ENCODE measurements at regions not wholly inside any gene's neighbourhood (a gene's known extent, or its start where the extent isn't known, plus 50 kb on each side); places are given as distances from the start of the nearest gene placed in this dataset.

DNA sequence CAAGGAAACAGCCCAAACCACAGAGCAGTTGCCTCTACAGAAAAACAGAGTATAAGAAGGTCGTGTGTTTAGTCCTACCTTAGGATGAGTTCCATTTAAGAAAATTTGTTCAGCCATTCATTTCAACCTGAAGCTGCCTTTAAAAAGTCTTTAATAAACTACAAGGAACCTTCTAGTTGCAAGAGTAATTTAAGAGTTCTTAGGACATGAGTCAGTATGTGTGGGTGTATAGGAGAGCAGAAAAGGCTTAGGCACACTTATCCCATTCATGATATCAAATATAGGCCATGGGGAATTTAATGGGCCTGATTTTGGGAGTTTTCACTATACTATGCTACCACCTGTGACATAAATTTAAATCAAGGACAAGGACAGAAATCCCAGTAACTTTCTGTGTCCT lies 496.8 kb downstream of the TFEC start:
- TF ChIP-seq EZH2 (IDR thresholded peaks at IDR 0.05; ENCODE audit: insufficient read depth, poor library complexity, severe bottlenecking) (no peak), EZH2phosphoT487 (IDR thresholded peaks at IDR 0.05; ENCODE audit: insufficient read depth, low read depth) (no peak)

Measured in GM23248 (cell line).